HG02840 (cell line): ENCODE measurements at regions not wholly inside any gene's neighbourhood (a gene's known extent, or its start where the extent isn't known, plus 50 kb on each side); places are given as distances from the start of the nearest gene placed in this dataset.
"Not testable (repeated sequence)": the region's sequence is repeated elsewhere in the genome, so short reads cannot be mapped to it uniquely, and the experiment has no call there.

Experiments used
- ATAC-seq: cut with Tn5 transposase; IDR thresholded peaks from one replicate; pipeline ENCODE4 v1.9.1; 2021; ENCODE audit warnings: mild to moderate bottlenecking, moderate library complexity, moderate number of reproducible peaks; ENCODE audit not compliant: unreplicated experiment, low FRiP score

DNA sequence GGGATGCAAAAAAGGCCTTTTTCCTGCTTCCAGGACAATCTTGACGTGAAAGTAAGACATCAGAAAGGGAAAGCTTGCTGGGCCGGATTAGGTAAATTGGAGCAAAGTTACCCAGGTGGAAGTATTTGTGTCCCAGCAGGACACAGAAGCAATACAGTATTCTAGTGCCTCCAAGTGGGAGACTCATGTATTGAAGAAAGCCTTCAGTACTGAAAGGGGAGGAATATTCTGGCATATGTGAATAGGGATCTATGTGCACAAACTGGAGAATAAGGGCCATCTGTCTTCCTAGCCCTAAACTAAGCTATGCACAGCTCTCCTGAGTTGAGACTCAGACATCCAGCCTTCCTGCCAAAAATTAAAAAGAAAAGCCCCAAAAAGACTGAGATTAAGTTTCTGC lies 327.3 kb upstream of the CDH8 start:
- no peak for ATAC-seq

DNA sequence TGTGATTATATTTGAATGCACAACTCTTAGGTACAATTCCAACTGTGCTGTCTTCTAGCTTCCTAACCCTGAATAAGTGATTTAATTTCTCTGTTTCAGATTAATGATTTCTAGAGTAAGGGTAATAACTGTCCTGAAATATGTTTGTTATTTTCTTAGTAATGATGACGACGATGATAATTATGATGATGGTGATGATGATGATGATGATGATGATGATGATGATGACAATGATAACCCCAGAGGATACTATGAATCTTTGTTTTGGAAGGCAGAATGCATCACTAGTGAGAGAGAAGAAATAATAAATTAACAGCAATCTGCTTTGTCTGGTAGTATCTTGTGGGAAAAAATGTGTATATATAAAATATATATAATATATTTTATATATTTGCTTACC lies 317.1 kb upstream of the CDH8 start:
- no peak for ATAC-seq

DNA sequence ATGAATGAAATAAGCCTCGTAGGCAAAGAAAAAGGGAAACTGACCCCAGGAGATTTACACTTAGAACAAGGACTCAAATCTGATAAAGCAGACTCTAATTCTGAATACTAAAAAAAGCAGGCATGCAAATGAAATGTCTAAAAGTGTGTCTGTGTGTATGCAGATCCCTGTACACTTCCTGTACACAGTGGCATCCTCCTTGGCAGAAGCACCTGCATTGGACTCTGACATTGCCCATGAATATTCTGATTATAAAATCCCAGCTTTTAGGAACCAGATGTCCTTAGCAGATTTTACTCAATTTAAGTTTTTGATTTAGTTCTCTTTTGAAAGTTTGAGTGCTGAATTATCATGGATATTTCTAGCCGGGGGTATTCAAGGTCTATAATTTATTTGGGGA lies 306.0 kb upstream of the CDH8 start:
- ATAC-seq = no peak

DNA sequence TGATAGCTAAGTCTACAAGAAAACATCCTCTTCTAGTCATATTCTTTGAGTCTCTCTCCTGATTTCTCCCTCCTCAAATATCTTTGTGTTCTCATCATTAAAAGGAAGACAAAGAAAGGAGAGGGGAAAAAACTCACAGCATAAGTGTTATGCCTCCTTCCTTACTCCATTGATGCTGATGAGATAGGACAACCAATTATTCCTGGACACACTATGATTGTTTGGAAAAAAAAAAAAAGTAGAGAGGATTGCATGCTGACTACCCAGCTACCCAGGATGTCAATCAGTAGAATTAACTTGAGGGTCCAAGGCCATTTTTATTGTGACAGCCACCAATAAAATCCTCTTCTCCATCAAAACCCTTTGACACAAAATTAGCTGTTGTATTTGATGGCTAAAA lies 299.1 kb upstream of the CDH8 start:
- no peak for ATAC-seq

DNA sequence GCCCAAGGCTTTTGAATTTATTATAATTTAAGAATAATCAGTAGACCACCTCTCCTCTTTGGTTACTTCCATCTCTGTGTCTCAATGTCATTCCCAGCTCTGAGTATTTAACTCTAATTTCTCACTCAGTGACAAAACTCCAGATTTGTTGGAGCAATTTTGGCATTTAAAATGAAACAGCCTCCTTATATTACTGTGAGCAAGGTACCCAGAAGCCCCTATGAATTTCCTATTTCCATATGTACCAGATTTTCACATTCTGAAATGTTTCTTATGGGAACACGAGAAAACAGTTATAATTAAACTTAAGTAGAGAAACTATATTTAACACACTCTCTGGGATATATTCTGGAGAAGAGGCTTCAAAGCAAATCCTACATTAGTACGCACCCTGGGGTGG lies 285.4 kb upstream of the CDH8 start:
- no peak for ATAC-seq

DNA sequence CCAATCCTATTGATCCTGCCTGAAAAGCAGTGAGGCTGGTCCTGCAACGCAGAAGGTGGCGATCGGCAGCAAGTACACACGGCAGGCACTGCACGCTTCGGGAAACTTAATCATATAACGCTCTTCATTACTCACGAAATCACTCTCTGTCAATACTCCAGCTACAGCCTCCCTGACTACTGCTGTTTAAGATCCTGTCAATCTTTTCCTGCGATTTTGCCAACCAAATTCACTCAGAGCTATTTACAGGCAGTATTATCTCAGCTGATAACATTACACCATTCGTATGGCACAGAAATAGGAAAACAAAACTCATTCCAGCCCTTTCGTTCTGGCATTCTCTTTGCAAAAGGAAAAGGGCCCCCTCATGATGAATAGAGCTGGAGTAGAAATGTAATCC lies 262.4 kb upstream of the CDH8 start:
- no peak for ATAC-seq

DNA sequence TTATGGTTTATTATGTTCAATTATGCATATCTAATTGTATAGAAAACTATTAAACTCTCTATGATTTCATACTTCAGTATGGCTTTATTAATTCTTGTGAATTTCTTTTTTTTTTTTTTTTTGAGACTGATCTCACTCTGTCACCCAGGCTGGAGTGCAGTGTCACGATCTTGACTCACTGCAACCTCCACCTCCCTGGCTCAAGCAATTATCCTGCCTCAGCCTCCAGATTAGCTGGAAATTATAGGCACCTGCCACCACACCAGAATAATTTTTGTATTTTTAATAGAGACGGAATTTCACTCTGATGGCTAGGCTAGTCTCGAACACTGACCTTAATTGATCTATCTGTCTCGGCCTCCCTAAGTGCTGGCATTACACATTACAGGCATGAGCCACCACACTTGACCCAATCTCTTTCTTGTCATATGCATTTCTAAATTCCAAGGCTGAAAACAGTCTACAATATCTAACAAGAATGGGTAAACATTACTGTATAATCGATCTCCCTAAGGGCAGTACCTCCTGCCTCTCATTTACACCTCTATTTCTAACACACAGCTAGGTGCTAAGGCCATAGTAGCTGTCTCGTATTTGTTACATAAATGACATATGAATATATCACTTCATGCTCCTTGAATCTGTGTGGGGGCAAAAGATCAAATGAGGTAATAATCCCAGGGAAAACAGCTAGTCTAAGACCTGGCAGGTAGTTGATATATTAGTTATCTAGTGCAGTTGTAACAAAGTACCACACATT lies 258.2 kb upstream of the CDH8 start:
- no peak for ATAC-seq

DNA sequence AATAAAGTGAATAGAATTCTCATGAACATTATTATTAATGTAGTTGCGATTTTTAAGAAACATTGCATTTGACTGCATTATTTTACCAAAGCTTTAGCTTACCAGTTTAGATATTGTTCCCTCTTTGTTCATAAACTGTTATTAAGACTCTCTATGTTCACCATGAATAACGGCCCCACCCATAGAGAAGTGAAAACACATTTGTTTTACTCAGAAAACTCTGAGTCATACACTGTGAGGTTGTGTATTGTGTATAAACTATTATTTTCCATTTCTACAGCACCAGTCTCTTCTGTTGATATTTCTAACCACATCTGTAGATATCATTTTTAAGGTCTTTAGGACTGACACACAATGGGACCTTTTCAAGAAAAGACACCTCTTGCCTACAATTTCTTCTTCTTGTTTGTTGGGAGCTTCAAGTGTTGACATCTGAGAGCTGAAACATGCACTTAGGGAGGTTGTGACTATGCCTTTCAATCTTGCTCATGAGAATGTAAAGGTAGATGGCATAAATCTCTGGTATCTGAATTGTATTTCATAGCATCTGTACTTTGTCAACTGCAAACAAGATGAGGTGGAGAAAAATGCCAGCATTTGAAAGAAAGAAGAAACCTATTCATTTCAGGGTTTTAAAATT lies 252.9 kb upstream of the CDH8 start:
- ATAC-seq = no peak

DNA sequence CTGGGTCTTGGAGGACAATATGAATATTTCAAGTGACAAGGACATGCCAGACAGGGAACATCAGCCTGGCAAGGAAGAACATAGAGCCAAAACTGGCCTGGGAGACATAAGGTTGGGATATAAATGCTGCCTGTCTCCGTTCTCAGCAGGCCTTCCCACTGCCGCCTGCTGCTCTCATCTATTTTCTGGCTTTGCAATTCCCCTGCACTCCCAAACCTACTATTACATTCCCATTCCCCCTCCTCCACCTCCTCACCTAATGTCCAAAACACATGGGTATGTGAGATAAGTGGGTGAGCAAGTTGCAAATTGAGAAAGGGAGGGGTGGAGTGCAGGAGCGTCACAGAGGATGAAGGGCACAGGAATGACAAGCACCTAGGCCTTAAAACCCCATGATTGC lies 244.3 kb upstream of the CDH8 start:
- ATAC-seq = no peak

DNA sequence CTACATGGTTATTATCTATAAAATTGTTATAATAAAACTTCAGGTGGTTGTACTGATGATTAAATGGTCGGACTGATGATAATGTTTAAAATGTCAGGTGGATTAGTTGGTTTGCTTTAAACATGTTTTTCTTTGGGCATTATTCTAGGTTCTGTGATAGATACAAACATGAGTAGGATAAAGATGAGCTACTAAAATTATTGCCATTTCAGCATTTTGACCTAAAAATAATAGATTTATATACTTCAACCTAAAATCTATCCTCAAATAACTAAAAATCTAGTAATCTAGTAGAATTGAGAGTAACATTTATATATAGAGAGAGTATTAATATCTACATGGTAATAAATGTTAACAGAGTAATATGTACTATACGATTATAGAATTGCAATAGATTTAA lies 241.7 kb upstream of the CDH8 start:
- no peak for ATAC-seq

DNA sequence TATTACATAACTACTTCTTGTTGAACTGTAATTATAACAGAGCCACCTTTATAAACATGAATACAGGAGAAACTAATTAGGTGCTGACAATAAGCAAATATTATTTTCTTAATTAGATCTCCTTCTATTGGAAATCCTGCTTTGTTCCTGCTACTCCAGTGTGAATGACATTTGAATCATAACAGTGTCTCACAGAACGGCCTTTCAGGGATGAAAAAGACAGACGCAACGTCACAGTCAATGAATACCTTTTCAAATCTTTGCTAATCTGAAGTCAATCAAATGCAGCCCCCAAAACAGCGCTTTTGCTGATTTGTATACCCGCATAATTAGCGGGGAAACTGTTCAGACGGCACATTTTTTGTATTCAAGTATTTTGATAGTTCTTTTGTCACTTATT lies 240.4 kb upstream of the CDH8 start:
- ATAC-seq = no peak

DNA sequence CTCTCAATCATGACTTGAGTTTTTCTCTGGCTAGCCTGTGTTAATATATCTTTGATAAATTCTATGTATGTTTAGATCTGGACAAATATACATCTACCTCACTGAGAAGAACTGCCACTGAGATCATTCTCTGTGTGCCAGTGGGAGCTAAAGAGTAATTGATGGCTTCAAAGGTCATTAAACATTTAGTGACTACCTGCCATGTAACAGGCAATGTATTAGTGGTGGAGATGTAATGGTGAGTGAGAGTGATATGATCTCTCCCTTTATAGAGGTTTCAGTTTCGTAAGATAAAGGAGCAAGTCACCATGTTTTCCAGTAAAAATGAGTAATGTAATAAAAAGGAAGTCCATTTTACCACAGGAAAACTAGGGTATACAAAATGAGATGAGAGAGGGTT lies 235.8 kb upstream of the CDH8 start:
- no peak for ATAC-seq

DNA sequence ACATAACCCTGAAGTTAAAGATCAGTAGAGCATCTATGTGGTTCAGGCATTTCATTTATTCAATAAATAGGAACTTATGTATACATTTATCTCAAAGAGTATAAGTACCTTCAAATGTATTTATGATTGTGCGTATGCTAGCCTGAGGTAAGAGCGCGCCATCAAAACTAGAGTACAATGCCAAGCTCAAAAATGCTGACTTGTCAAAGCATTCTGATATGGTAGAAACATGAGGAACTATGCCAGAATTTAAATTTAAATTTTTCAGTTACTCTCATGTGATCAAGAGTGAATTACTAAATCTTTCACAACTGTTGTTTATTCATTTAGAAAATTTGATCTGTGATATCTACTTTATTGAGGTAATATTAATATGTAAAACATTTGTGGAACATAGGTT lies 225.5 kb upstream of the CDH8 start:
- ATAC-seq = no peak

DNA sequence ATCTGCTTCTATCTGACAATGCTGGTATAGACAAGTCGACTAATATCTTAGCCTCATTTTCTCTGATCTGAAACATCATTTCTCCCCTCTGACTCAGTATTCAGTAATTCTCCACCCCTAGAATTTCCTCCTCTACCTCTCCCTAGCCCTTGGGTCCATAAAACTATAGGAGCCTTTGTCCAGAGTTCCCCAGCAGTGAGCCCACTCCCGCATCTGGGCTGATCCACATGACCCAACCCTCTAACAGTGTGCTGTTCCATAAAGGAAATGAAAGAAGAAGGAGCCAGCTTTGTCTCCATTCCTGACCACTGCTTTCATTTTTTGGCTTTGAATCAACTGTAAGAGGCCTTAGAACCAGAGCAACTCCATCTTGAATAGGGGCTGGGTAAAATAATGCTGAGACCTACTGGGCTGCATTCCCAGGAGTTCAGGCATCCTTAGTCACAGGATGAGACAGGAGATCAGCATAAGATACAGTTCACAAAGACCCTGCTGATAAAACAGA lies 222.7 kb upstream of the CDH8 start:
- ATAC-seq = not testable (repeated sequence)

DNA sequence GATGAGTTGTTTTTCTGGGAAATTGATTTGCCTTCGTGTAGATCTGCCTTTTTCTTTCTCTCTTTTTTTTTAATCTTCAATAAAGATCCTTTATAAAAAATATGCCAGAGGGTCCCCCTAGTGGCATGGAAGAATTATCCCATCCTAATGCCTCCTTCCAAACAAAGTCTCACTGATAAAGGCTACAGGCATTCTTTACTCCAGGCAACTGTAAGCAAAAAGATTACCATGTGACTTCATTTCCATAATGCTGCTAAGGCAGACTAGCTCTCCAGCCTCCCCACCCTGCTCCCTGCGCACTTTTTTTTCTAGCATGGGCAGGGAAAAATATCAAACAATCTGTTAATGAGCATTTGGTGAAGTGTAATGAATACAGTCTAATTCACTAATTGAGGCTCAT lies 220.2 kb upstream of the CDH8 start:
- ATAC-seq = no peak

DNA sequence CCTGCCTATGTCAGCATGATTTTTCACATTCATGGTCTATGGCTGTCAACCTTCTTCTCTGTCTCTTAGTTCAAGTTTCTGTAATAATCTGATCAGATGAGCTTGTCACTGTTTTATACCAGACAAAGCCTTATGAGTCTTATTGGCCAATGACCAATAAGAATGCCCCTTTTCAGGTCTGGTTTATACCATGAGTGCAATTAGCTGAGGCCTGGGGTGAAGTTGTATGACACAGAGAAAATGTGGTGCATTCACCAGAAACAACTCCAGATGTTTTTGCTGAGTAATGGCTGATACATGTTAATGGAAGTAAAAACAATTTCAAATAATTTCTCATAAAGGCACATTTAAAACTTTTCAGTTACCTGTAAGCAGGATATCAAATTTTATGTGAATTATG lies 218.6 kb upstream of the CDH8 start:
- no peak for ATAC-seq

DNA sequence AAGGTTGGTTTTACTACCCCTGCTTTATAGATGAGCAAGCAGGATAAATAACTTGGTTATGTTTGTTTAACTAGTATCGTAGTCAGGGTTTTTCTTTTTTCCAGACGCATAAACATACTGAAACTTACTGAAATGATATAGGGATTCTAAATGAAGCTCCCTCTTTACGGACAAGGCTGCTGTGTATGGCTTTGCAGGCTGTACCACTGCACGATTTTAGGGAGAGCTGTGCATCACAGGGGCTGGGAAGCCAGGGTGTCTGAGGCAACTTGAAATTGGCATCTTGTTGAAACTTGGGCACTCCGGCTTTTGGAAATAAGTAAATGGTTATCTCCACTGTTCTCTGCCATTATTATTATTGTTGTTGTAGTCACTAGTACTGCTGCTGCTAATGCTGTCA lies 218.1 kb upstream of the CDH8 start:
- no peak for ATAC-seq

DNA sequence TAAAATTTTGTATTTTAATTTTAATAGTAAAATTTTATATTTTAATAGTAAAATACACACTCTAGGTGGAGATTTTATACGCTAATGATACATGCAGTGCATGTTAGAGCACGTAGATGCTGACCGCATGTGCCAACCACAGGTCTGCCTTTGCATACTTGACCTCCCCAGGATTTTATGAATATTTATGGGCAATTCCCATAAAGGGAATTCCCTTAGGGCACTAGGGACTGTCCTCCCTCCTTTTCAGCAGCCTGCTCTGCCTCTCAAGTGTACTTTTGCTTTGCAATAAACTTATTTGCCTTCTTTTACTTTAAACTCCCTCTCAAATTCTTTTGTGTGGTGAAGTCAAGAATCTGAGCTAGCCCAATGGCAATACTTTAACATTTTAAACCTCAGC lies 217.7 kb upstream of the CDH8 start:
- ATAC-seq = no peak

DNA sequence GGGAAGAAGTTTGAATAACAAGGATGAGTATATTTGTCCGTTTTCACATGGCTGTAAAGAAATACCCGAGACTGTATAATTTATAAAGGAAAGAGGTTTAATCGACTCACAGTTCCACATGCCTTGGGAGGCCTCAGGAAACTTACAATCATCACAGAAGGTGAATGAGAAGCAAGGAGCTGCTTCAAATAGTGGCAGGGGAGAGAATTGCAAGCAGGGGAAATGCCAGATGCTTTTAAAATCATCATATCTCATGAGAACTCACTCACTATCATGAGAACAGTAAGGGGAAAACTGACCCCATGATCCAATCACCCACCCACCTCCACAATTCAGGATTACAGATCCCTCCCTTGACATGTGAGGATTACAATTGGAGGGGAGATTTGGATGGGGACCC lies 212.8 kb upstream of the CDH8 start:
- no peak for ATAC-seq

DNA sequence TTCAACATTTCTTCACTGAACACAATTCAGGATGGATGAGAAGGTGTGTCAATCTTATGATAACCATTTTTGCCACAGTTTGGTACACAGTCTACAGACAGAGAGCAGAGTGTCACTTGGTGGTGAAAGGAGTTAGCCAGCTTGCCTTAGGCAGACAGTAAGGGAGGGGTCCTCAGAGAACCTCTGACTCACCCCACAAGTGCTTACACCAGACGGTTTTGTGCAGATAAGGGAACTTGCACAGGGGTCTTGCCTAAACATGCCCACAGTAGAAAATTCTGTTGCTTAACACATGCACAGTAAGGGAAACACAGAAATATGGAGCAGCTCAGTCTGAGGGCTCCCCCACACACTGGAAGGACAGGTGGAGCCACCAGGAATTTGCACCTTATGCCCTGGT lies 204.5 kb upstream of the CDH8 start:
- no peak for ATAC-seq

DNA sequence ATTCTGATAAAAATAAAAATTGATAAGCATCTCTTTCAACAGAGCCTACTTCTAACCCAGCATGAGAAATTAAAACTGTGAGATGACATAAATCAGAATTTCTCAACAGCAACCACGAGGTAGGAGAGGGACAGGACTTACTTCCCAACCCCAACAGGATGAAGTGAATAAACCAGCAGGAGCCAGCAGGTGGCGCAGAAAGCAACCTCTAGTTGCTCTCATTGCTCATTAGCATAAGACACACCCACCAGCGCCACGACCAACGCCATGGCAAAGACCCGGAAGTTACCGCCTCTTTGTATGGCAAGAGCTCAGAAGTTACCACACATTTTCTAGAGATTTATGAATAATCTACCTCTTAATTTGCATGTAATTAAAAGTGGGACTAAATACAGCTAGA lies 189.4 kb upstream of the CDH8 start:
- no peak for ATAC-seq

DNA sequence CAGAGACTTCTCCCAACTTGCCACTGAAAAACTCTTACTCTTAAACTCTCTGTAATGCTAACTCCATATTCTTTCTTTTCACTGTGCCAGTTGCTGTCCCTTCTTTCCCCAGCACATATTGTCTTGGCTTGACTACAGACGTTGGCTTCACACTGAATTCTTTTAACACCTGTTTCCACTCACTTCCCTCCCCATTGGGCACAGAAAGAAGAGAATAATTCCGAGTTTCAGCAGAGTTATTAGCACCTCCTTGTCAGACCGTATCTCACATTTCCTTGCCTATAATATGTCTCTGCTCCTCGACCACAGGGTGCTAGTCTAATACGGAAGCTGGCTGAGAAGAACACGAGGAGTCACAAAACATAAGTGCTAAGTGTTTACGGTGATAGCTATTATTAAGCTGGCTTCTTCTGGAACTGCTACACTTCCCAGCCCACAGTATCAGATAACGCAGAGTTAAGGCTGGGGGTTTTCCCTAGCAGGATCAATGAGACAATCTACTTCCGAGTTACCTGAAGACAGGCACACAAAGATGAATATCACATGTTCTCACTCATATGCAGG lies 188.5 kb upstream of the CDH8 start:
- no peak for ATAC-seq
